GM18870 (cell line): ENCODE measurements at regions not wholly inside any gene's neighbourhood (a gene's known extent, or its start where the extent isn't known, plus 50 kb on each side); places are given as distances from the start of the nearest gene placed in this dataset.
"Not testable (repeated sequence)": the region's sequence is repeated elsewhere in the genome, so short reads cannot be mapped to it uniquely, and the experiment has no call there.

Experiments used
- ATAC-seq: cut with Tn5 transposase; IDR thresholded peaks from one replicate; pipeline ENCODE4 v1.9.1; 2021; ENCODE audit warnings: moderate library complexity; ENCODE audit not compliant: unreplicated experiment

DNA sequence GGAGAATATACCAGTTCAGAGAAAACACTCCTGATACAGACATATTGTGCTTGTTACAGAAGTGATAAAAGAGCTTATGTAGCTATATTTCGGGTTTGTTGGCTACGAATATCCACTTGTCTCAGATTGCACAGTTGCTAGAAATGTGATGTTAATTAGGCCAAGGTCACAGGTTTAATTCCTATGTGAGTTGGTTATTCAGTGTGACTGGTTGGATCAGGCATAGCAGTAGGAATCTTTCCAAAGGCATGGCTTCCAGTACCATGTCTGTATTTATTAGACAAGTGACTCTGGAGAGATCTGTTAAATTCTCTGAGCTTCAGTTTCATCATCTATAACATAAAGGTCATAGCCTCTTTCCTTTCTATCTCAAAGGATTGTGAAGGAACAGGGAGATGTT, 152.7 kb upstream of the KITLG start:
- ATAC-seq = no peak

DNA sequence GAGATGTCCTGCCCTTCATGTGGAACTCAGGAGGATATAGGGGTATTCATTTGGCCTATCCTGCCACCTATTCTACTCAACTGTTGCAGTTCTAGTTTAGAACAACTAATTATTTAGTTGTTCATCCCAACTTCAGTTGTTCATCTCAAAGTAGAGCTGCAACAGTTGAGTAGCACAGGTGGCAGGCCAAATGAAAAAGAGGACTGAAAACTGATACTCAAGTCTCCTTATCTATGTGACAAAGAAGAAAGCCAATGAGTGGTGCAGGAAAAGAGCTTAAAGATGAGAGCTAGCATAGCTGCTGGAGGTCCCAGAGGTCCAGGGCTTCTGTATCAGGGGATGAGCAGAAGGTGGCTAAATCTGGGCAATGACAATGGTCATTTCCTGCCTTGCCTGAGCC, 148.9 kb upstream of the KITLG start:
- ATAC-seq = no peak

DNA sequence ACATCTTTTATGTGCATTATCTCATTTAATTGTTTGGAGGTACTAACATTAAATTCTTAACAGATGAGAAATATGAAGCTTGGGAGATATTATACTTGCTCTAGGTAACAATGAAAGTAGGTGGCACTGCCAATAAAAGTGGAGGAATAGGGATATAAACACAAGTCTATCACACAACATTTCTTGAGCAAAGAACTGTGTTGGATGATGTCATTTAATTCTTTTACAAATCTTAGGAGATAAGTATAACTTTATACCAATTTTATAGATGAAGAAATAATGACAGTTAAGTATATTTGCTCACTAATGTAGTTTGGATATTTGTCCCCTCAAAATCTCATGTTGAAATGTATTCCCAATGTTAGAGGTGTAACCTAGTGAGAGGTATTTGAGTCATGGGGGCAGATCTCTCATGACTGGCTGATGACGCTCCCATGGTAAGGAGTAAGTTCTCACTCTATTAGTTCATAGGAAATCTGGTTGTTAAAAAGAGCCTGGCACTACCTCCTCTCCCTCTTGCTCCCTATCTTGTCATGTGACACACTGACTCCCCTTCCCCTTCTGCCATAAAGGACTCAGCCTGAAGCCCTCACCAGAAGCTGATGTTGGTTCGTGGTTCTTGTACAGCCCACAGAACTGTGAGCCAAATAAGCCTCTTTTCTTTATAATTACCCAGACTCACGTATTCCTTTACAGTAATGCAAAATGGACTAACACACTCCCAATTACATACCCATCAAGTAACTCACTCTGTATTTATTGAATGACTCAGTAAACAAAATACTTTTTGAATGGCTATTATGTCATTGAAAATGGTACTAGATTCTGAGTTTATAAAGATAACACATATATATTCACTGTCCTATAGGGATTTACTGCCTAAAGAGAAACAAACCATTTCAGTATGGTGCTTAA, 146.8 kb upstream of the KITLG start:
- ATAC-seq = no peak

DNA sequence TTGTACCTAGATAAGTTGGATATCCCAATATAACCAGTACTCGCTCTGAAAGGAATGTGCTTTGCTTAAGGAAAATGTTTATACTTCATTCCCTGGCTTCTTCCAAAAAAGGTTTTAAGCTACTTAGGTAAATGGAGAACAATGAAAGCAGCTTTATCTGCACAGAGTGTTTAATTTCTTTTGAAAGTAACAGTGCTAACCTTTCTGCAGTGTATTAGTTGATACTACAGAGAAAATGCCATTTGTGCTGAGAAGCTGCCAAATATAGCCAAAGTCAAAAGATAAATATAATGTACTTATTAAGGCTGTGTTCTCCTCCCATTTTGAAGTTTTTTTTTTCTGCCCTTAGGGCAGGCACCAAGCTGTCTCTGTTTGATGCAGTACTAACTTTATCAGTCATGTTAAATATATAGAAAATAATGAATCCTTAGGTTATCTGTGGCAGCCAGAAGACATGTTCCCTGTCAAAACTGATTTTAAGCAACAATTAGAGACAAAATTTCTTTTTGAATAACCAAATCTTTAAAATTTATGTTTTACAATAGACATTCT, 145.4 kb upstream of the KITLG start:
- no peak for ATAC-seq

DNA sequence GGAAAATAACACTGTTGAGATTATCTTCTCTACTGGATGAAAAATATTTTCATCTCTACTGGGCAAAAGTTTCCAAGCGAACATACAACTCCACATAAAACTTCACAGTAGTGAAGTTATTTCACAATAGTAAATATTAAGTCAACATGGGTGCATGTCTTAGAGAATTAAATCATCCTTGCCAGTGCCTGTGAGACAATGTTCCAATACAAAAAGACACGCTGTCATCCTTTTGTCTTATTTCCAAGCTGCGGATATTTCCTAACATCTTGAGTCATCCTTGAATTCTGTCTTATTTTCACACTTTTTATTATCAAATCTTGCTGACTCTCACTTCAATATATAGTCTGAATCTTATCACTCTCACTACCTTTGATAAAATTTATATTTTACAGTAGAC, 142.9 kb upstream of the KITLG start:
- no peak for ATAC-seq

DNA sequence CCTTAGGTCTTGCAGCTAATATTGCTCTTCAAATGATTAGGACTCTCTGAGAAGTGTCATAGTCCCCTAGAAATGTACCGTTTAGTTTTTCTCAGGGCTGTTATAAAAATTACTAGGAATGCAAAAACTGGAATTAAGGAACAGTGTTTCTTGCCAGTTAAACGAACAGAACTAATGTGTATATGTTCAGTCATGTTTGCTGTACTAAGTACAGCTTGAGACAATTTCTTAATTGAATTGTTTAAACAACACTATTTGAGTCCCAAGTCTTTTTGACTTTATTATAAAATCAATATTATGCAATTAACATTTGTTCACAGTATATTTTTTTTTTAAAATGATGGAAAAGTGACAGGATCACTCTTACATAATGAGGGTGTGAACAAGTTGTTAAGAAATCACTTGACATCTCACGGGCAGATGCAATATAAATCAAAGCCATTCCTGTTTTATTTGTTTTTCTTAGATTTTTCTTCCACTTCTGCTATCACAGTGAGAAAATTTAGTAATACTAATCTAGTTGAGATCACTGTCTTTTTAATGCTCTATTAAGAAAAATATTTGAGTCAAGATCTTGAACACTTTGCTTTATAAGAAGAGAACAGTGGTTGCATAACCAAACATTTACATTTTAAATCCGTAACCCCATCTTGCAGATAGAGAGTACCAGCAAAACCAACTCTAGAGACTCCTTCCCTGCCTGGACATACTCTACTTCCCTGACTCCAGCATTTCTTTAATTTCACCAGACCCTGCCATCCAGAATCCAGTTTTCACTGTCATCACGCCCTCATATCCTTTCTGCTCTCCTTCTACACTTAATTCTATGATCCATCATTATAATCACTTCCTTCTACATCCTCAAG, 140.7 kb upstream of the KITLG start:
- no peak for ATAC-seq

DNA sequence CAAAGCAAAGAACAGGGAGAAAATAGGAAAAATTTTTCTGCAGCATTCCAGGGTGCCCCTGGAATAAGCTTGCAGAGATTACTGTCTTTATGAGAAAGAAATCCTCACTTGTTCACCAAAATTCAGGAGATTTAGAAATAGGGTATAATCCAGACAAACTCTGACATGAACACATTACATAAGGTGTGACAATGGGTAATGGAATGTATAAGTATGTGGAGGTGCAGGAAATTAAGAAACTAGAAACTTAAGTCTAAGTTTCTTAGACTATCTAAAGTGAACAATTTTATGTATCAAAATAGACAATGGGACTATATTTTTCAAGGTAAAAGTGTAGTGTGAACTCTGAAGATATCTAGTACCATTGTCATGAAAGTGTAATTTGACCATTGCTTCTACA, 140.0 kb upstream of the KITLG start:
- no peak for ATAC-seq

DNA sequence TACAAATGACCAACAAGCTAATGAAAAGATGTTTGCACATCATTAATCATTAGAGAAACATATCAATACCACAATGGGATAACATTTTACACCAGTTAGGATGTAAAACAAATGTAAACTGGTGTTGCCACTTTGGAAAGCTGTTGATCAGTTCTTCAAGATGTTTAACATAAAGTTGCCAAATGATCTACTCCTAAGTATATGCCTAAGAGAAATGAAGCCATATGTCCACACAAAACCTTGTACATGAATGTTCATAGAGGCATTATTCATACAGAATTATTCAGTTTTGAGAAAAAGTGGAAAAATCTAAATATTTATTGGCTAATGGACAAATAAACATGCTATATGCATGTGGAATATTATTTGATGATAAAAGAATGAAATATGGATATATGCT, 136.9 kb upstream of the KITLG start:
- ATAC-seq = no peak

DNA sequence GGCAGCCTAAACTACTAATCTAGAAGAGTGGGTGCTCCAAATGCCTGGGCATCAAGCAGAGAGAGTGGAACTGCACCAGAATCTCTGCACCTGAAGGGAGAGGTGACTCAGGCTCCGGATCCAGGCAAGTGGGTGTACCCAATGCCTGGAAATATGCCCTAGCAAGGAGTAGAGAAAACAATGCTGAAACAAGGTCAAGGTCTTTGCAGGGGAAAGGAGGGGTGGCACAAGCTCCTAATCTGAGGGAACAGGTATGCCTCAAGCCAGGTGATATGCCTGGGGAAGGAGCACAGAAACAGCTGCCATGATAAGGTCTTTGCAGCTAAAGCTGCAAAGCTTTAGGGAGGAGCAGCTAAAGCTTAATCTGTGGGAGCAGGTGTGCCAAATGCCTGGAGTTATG, 136.0 kb upstream of the KITLG start:
- no peak for ATAC-seq

DNA sequence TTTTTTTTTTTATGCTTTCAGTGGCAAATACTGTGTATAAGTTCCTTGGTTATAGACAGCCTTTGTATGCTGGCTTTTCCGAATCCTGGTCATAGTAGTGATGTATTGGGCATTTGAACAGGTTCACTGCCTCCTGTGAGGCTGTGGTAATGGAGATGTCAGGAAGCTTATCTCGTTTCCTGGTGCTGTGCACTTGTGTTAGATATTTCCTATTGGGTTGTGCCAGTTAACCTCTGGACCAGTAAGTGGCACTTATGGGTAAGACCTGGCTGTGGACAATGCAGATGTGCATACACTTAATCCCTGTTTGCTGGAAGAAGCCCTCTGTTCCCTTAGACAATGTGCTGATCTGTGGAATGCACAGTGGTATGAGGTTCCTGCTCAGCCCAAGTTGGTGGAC, 135.4 kb upstream of the KITLG start:
- no peak for ATAC-seq

DNA sequence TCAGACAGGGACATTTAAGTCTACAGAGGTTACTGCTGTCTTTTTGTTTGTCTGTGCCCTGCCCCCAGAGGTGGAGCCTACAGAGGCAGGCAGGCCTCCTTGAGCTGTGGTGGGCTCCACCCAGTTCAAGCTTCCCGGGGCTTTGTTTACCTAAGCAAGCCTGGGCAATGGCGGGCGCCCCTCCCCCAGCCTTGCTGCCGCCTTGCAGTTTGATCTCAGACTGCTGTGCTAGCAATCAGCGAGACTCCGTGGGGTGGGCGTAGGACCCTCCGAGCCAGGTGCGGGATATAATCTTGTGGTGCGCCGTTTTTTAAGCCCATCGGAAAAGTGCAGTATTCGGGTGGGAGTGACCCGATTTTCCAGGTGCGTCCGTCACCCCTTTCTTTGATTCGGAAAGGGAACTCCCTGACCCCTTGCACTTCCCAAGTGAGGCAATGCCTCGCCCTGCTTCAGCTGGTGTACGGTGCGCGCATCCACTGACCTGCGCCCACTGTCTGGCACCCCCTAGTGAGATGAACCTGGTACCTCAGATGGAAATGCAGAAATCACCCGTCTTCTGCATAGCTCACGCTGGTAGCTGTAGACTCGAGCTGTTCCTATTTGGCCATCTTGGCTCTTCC, 134.1 kb upstream of the KITLG start:
- ATAC-seq = not testable (repeated sequence)

DNA sequence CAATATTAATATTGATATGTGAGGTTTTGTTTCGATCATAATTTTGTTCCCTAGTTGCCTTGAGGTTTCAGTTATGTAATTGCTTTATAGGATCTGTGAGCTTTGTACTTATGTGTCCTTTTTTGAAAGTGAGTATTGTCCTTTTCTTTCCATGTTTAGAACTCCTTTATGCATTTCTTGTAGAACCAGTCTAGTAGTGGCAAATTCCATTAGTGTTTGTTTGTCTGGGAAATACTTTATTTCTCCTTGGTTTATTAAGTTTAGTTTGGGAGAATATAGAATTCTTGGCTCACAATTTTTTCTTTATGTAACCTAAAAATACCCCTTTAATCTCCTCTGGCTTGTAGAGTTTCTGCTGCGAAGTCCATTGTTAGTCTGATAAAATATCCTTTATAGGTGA, 127.5 kb upstream of the KITLG start:
- no peak for ATAC-seq

DNA sequence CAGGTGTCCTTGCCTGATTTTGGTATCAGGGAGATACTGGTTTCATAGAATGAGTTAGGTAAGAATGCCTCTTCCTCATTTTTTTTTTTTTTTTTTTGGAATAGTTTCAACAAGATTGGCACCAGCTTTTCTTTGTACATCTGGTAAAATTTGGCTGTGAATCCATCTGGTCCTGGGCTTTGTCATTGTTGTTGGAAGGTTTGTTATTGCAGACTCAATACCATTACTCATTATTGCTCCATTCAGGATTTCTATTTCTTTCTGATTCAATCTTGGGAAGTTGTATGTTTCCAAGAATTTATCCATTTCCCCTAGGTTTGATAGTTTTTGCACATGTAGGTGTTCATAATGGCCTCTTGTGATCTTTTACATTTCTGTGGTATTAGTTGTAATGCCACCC, 126.0 kb upstream of the KITLG start:
- ATAC-seq = no peak

DNA sequence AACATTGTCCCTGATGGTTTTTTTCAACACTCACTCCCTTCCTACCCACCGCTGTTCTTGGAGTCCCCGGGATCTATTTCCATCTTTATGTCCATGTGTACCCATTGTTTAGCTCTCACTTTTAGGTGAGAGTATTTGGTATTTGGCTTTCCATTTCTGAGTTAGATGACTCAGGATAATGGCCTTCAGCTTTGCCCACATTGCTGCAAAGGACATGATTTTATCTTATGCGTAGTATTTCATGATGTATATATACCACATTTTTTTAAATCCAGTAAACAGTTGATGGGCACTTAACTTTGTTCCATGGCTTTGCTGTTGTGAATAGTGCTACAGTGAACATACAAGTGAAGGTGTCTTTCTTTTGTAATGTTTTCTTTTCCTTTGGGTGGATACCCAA, 123.5 kb upstream of the KITLG start:
- no peak for ATAC-seq

DNA sequence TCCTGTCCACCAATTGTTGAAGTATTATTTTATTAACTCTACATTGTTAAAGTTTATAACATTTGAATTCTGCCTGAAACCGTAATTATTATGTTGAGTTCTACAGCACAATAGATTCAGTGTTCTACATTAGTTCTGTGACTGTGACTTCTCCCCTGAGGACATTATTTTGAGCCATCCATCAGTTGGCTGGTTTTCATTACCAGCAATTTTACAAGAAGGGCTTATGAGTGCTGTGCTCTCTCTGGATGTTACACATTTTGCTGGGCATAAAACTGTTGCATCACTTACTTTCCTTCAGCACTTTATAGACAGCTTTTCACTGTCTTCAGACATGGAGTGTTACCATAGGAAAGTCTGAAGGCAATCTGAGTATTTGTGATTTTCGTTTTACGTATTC, 118.2 kb upstream of the KITLG start:
- ATAC-seq = no peak

DNA sequence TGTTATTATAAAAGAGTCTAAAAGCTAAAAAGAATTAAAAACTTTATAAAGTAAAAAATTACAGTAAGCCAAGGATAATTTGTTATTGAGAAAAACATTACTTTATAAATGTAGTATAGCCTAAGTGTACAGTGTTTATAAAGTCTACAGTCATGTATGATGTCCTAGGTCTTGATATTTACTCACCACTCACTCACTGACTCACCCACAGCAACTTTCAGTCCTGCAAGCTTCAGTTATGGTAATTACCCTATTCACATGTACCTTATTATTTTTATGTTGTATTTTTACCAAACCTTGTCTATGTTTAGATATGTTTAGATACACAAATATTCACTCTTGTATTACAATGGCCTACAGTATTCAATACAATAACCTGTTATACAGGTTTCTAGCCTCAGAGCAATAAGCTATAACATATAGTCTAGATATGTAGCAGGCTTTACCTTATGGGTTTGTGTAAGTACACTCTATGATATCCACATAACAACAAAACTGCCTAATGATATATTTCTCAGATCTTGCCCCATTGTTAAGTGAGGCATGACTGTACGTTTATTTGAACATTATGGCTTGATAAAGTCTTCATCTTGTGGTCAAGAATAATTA, 113.7 kb upstream of the KITLG start:
- ATAC-seq = no peak

DNA sequence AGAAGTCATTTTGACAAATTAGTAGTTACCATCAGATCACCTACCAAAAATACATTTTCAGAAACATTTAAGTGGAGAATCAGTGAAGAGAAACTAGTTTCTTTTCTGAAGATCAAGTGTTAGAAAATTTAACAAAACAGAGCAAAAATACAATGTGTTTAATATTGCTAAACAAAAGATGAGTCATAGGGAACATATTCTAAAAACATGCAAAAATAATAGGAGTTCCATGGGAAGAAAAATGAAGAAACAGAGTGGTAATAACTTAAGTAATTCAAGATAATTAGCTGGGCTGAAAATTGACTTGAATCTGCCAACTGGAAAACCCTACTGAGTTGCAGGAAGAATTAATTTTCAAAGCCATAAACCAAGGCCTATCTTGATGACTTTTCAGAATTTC, 111.5 kb upstream of the KITLG start:
- ATAC-seq = no peak

DNA sequence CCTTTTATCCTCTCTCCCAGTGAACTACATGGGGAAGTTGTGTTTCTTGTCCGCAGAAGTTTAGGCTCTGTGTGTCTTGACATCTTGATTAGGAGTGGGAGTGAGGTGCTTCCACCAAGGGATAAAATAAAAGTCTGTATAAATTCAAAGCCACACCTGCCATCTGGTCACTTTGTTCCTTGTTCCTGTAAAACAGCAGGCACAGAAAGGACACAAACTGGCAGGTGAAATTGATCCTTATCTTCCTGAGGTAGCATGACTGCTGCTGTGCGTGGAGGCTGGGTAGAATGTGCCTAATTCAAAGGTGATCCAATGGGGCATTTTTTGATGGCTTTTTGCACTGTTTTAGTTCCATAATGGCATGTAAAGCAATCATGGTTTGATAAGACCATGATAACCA, 104.3 kb upstream of the KITLG start:
- ATAC-seq = no peak

DNA sequence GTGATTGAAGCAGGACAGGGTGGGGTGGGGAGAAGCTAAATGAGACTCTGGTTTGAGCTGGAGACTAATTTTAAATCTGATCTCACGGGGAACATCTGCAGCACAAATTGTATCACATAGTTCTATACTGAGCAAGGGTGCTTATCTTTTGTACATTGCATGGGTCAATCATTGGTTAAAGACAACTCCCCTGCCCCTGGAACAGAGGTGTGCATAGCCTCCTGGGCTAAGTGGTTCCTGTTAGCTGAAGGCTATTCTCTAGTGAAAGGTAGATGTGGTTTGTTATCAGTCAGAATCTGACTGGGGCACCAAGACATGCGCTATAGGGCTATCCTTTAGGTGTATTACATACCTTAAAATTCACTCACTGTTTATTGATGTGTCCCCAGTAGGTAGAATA, 103.9 kb upstream of the KITLG start:
- ATAC-seq = no peak

DNA sequence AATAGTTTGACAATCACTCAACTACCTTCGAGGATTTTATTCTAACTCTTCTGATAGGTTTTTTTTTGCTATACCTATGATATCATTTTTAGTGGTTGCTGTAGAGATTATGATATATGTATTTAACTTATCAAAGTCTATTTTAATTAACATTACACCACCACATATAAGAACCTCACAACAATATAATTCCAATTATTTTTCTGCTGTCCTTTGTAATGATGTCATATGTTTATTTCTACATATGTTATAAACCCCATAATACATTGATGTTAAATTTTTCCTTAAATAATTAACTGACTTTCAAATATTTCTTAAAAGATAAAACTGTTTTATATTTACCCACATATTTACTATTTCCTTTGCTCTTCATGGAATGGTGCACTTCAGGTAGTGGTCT, 103.4 kb upstream of the KITLG start:
- no peak for ATAC-seq

DNA sequence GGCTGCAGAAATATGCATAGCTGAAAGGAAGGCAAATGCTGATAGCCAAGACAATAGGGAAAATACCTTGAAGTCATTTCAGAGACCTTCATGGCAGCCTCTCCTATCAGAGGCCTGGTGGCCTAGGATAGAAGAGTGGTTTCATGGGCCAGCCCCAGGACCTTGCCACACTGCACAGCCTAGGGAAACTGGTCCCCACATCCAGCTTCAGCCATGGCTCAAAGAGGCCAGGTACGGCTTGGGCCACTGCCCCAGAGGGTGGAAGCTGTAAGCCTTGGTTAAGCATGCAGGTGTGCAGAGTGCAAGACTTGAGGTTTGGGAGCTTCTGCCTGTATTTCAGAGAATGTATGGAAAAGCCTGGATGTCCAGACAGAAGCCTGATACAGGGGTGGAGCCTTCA, 101.0 kb upstream of the KITLG start:
- no peak for ATAC-seq
